Upper lobe of left lung (tissue), 4 donors: ENCODE measurements at regions not wholly inside any gene's neighbourhood (a gene's known extent, or its start where the extent isn't known, plus 50 kb on each side); places are given as distances from the start of the nearest gene placed in this dataset.

ENCODE experiments used
- EP300 ChIP-seq, 4 donors: sonication (generic); formaldehyde crosslinking; IDR thresholded peaks; one replicate each; pipeline ENCODE4 v1.5.1; 2017; ENCODE audit warnings: antibody characterized with exemption in 4 of 4, control low read depth in 2 of 4
- POLR2AphosphoS5 ChIP-seq, 2 donors: sonication (generic); formaldehyde crosslinking; IDR thresholded peaks; one replicate each; pipeline ENCODE4 v1.5.1; 2017; ENCODE audit warnings: antibody characterized with exemption in 2 of 2
- TF ChIP-seq, protein P1 (sequence below), 6 experiments: fragments of 450-650 bp in 4 of 6; fragments of 200-600 bp in 2 of 6; sonication (generic) in 2 of 6; IDR thresholded peaks; one replicate each; pipeline ENCODE4 v1.5.1; 2016 to 2019; ENCODE audit warnings: antibody characterized with exemption in 6 of 6

DNA sequence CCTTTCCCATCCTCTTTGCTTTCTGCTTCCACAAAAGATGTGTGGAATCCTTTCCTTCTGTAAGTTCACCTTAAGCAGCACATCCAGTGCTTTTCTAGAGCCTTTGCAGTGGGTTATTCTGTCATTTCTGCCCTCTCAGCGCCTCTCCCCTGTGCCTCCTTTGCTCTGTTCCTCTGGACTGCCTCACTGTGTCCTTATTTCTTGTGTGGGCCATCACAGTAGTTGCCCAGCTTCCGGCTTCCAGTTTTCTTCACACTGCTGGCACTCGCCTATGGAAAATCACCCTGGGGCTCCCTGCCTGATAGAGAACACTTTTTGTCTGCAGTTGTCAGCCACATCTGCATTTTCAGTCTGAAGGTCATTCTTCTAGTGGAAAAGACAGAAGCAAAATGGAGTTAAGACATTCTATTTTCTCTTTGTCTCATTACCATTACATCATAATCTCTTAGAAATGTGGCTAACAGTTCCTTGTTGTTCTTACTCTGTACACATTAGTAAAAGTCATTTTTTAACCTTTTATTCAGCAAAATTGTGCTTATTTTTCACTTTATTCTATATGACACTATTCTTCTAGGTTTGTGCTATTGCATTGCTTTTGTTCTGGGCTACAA, 64.1 kb upstream of the ZNF608 start:
- TF ChIP-seq, protein P1, sequence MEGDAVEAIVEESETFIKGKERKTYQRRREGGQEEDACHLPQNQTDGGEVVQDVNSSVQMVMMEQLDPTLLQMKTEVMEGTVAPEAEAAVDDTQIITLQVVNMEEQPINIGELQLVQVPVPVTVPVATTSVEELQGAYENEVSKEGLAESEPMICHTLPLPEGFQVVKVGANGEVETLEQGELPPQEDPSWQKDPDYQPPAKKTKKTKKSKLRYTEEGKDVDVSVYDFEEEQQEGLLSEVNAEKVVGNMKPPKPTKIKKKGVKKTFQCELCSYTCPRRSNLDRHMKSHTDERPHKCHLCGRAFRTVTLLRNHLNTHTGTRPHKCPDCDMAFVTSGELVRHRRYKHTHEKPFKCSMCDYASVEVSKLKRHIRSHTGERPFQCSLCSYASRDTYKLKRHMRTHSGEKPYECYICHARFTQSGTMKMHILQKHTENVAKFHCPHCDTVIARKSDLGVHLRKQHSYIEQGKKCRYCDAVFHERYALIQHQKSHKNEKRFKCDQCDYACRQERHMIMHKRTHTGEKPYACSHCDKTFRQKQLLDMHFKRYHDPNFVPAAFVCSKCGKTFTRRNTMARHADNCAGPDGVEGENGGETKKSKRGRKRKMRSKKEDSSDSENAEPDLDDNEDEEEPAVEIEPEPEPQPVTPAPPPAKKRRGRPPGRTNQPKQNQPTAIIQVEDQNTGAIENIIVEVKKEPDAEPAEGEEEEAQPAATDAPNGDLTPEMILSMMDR (IDR thresholded peaks at IDR 0.05), result no peak
- TF ChIP-seq EP300 (IDR thresholded peaks at IDR 0.05) (no peak), POLR2AphosphoS5 (IDR thresholded peaks at IDR 0.05) (no peak)
